Activated CD4-positive, alpha-beta T cell treated with anti-CD3 and anti-CD28 coated beads for 36 hours (primary cell): ENCODE measurements at regions not wholly inside any gene's neighbourhood (a gene's known extent, or its start where the extent isn't known, plus 50 kb on each side); places are given as distances from the start of the nearest gene placed in this dataset.
"Not testable (repeated sequence)": the region's sequence is repeated elsewhere in the genome, so short reads cannot be mapped to it uniquely, and the experiment has no call there.

Source experiments
- ATAC-seq: fragments of 200-7000 bp; cut with Tn5 transposase; one replicate; pipeline ENCODE4 v1.10.0; 2021; ENCODE audit warnings: mild to moderate bottlenecking, moderate library complexity
- CTCF ChIA-PET: fragments of 350-600 bp; sonication (Branson Sonifier 250); formaldehyde crosslinking; loops from one replicate; lab custom pipeline; 2021; ENCODE audit warnings: antibody characterized with exemption; lab: Charles Lee
- POLR2A ChIA-PET: fragments of 350-600 bp; sonication (Branson Sonifier 250); formaldehyde crosslinking; loops from one replicate; lab custom pipeline; 2021; ENCODE audit warnings: antibody characterized with exemption, inconsistent platforms; lab: Charles Lee
- DNase-seq: peaks from one replicate; pipeline ENCODE4 v3.0.0-alpha.2; 2020
- H3K27ac Mint-ChIP-seq: one replicate; pipeline ENCODE4 v1.8.0; 2021; ENCODE audit warnings: mixed read lengths
- H3K27me3 Mint-ChIP-seq: one replicate; pipeline ENCODE4 v1.8.0; 2021; ENCODE audit warnings: mixed read lengths
- H3K36me3 Mint-ChIP-seq: one replicate; pipeline ENCODE4 v1.8.0; 2021; ENCODE audit warnings: low read depth, mixed read lengths
- H3K4me1 Mint-ChIP-seq: one replicate; pipeline ENCODE4 v1.8.0; 2021; ENCODE audit warnings: mixed read lengths
- H3K4me3 Mint-ChIP-seq: one replicate; pipeline ENCODE4 v1.8.0; 2021; ENCODE audit warnings: mild to moderate bottlenecking, moderate library complexity, mixed read lengths
- H3K9me3 Mint-ChIP-seq: one replicate; pipeline ENCODE4 v1.8.0; 2021; ENCODE audit warnings: low read depth, mixed read lengths
- intact Hi-C, 2 experiments: fragments of 100-400 bp; cut with DNase I in 1 of 2; cut with micrococcal nuclease in 1 of 2; formaldehyde crosslinking; loops; one replicate each; pipeline versions ENCODE4 v1.14.2 to v1.15.1; 2022 to 2024; cut with DNase I, micrococcal nuclease

- intact Hi-C loops, result no loop called here
- POLR2A ChIA-PET, result no interaction called here
- no peaks in the 10 kb centered on the region for H3K36me3 Mint-ChIP-seq
Measured at GRCh38 chr5:90231688-90232087, 177.9 kb downstream of the CETN3 start.

GRCh38 chr5:90227683-90228082 is 181.9 kb downstream of the CETN3 start:
- Mint-ChIP-seq H3K27me3 (peaks cover 4% of the 10 kb centered on the region), H3K4me1 (no peaks in the 10 kb centered on the region), H3K4me3 (no peak overlapping the region), H3K36me3 (no peaks in the 10 kb centered on the region), H3K27ac (no peak overlapping the region), H3K9me3 (no peaks in the 10 kb centered on the region)
- no peak for ATAC-seq
- no peak for DNase-seq
- intact Hi-C loops, result no loop called here
- ChIA-PET CTCF (no interaction called here), POLR2A (no interaction called here)

More at GRCh38 chr5:90231688-90232087, 177.9 kb downstream of the CETN3 start:
- H3K4me1 Mint-ChIP-seq, result no peaks in the 10 kb centered on the region
- CTCF ChIA-PET, result interaction anchor here (1.5 kb wide), 1 partner anchor 34 kb away, joined by 5 read pairs; no protein-coding TSS in a partner anchor
- no peaks in the 10 kb centered on the region for H3K9me3 Mint-ChIP-seq
- no peak overlapping the region for H3K27ac Mint-ChIP-seq
- H3K4me3 Mint-ChIP-seq, result no peak overlapping the region
- DNase-seq, result no peak
- peaks cover 3% of the 10 kb centered on the region for H3K27me3 Mint-ChIP-seq
- ATAC-seq, result no peak

GRCh38 chr5:90226433-90227099 is 183.0 kb downstream of the CETN3 start:
- ChIA-PET POLR2A (no interaction called here), CTCF (no interaction called here)
- Mint-ChIP-seq H3K4me3 (no peak overlapping the region), H3K36me3 (no peaks in the 10 kb centered on the region), H3K27me3 (peaks cover 4% of the 10 kb centered on the region), H3K27ac (no peak overlapping the region), H3K4me1 (no peaks in the 10 kb centered on the region), H3K9me3 (no peaks in the 10 kb centered on the region)
- intact Hi-C loops, result no loop called here
- ATAC-seq, result no peak
- DNase-seq, result no peak

- Mint-ChIP-seq H3K36me3 (no peaks in the 10 kb centered on the region), H3K4me3 (no peak overlapping the region), H3K9me3 (no peaks in the 10 kb centered on the region), H3K4me1 (no peaks in the 10 kb centered on the region), H3K27me3 (peaks cover 4% of the 10 kb centered on the region), H3K27ac (no peak overlapping the region)
- POLR2A ChIA-PET, result no interaction called here
- CTCF ChIA-PET, result interaction anchor here (0.7 kb wide), 1 partner anchor 41 kb away, joined by 3 read pairs; no protein-coding TSS in a partner anchor
- intact Hi-C loops, result no loop called here
- ATAC-seq (no peak), DNase-seq (no peak)
Measured at GRCh38 chr5:90224342-90224741, 185.2 kb downstream of the CETN3 start.

GRCh38 chr5:90223756-90224155 is 185.8 kb downstream of the CETN3 start:
- Mint-ChIP-seq H3K9me3 (no peaks in the 10 kb centered on the region), H3K4me3 (no peak overlapping the region), H3K36me3 (no peaks in the 10 kb centered on the region), H3K4me1 (no peaks in the 10 kb centered on the region), H3K27me3 (peaks cover 4% of the 10 kb centered on the region), H3K27ac (no peak overlapping the region)
- no peak for ATAC-seq
- intact Hi-C loops, result no loop called here
- ChIA-PET CTCF (no interaction called here), POLR2A (no interaction called here)
- DNase-seq, result no peak

- ChIA-PET POLR2A (no interaction called here), CTCF (no interaction called here)
- no peaks in the 10 kb centered on the region for H3K9me3 Mint-ChIP-seq
- no peak for DNase-seq
- no peaks in the 10 kb centered on the region for H3K36me3 Mint-ChIP-seq
- H3K4me1 Mint-ChIP-seq, result no peaks in the 10 kb centered on the region
- H3K27me3 Mint-ChIP-seq, result peaks cover 4% of the 10 kb centered on the region
- H3K4me3 Mint-ChIP-seq, result no peak overlapping the region
- intact Hi-C loops, result no loop called here
- no peak for ATAC-seq
- no peak overlapping the region for H3K27ac Mint-ChIP-seq
Measured at GRCh38 chr5:90221951-90222350, 187.6 kb downstream of the CETN3 start.

GRCh38 chr5:90220554-90220953 is 189.0 kb downstream of the CETN3 start:
- ATAC-seq (no peak), DNase-seq (no peak)
- POLR2A ChIA-PET, result no interaction called here
- H3K9me3 Mint-ChIP-seq, result no peaks in the 10 kb centered on the region
- no peak overlapping the region for H3K27ac Mint-ChIP-seq
- peaks cover 4% of the 10 kb centered on the region for H3K27me3 Mint-ChIP-seq
- intact Hi-C loops, result no loop called here
- H3K36me3 Mint-ChIP-seq, result no peaks in the 10 kb centered on the region
- no peaks in the 10 kb centered on the region for H3K4me1 Mint-ChIP-seq
- CTCF ChIA-PET, result no interaction called here
- no peak overlapping the region for H3K4me3 Mint-ChIP-seq

GRCh38 chr5:90214991-90215390 is 194.6 kb downstream of the CETN3 start:
- ChIA-PET POLR2A (no interaction called here), CTCF (no interaction called here)
- Mint-ChIP-seq H3K4me1 (no peaks in the 10 kb centered on the region), H3K27ac (no peak overlapping the region), H3K9me3 (no peaks in the 10 kb centered on the region), H3K27me3 (no peaks in the 10 kb centered on the region), H3K4me3 (no peak overlapping the region), H3K36me3 (no peaks in the 10 kb centered on the region)
- ATAC-seq (no peak), DNase-seq (no peak)
- intact Hi-C loops, result no loop called here

- CTCF ChIA-PET, ATAC-seq, H3K9me3 Mint-ChIP-seq, H3K4me3 Mint-ChIP-seq, intact Hi-C loops, H3K36me3 Mint-ChIP-seq, POLR2A ChIA-PET, DNase-seq, H3K27me3 Mint-ChIP-seq, H3K4me1 Mint-ChIP-seq, H3K27ac Mint-ChIP-seq: not testable (repeated sequence)
Measured at GRCh38 chr5:90208323-90208722, 201.2 kb downstream of the CETN3 start.

GRCh38 chr5:90201923-90202322 is 207.6 kb downstream of the CETN3 start:
- Mint-ChIP-seq H3K4me3 (no peak overlapping the region), H3K27me3 (peaks cover 4% of the 10 kb centered on the region), H3K4me1 (no peaks in the 10 kb centered on the region), H3K9me3 (peaks cover 4% of the 10 kb centered on the region), H3K36me3 (no peaks in the 10 kb centered on the region), H3K27ac (no peak overlapping the region)
- CTCF ChIA-PET, result no interaction called here
- intact Hi-C loops, result no loop called here
- POLR2A ChIA-PET, result no interaction called here
- no peak for DNase-seq
- ATAC-seq, result no peak

- intact Hi-C loops, result no loop called here
- CTCF ChIA-PET, result no interaction called here
- no peak for ATAC-seq
- Mint-ChIP-seq H3K9me3 (no peaks in the 10 kb centered on the region), H3K36me3 (no peaks in the 10 kb centered on the region), H3K27ac (no peak overlapping the region), H3K4me3 (no peak overlapping the region), H3K4me1 (no peaks in the 10 kb centered on the region), H3K27me3 (peaks cover 2% of the 10 kb centered on the region)
- POLR2A ChIA-PET, result no interaction called here
- DNase-seq, result no peak
Measured at GRCh38 chr5:90193185-90193822, 216.3 kb downstream of the CETN3 start.

- no peak for DNase-seq
- intact Hi-C loops, result no loop called here
- H3K36me3 Mint-ChIP-seq, result no peaks in the 10 kb centered on the region
- POLR2A ChIA-PET, result no interaction called here
- no peak overlapping the region for H3K27ac Mint-ChIP-seq
- peaks cover 2% of the 10 kb centered on the region for H3K27me3 Mint-ChIP-seq
- CTCF ChIA-PET, result no interaction called here
- H3K9me3 Mint-ChIP-seq, result no peaks in the 10 kb centered on the region
- no peaks in the 10 kb centered on the region for H3K4me1 Mint-ChIP-seq
- no peak for ATAC-seq
- no peak overlapping the region for H3K4me3 Mint-ChIP-seq
Measured at GRCh38 chr5:90191352-90192045, 218.1 kb downstream of the CETN3 start.
